SK-N-DZ (cell line): ENCODE measurements at regions not wholly inside any gene's neighbourhood (a gene's known extent, or its start where the extent isn't known, plus 50 kb on each side); places are given as distances from the start of the nearest gene placed in this dataset.

Experiments used
- DNase-seq: peaks from one replicate; pipeline ENCODE4 v3.0.0-alpha.2; 2015; ENCODE audit warnings: low spot score

- DNase-seq = no peak
Measured at GRCh38 chr16:56093055-56093454, 98.2 kb upstream of the GNAO1 start.

- no peak for DNase-seq
Measured at GRCh38 chr16:56090076-56090475, 101.2 kb upstream of the GNAO1 start.

- no peak for DNase-seq
Measured at GRCh38 chr16:56087626-56088025, 103.7 kb upstream of the GNAO1 start.

GRCh38 chr16:56081371-56081770 is 109.9 kb upstream of the GNAO1 start:
- no peak for DNase-seq

- peak; percentile 22 for DNase-seq
Measured at GRCh38 chr16:56075732-56076388, 115.4 kb upstream of the GNAO1 start.

DNA sequence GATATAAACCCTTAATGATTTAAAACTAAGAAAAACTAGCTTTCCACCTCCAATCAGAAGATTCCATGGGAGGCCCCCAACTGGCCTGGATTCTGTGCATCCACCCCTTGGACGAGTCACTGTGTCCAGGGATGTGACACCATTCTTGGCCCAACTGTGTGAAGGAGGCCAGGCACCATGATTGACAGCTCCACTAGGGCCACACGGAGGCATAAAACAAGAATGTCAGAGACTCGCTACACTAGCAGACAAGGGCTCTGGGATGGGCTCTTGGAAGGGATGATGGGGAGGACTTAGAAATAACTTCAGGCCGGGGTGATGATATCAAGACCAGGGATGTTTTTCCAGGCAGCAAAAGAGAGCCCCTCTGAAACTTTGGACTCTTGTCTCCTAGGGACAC is 117.8 kb upstream of the GNAO1 start:
- DNase-seq = no peak

GRCh38 chr16:56072096-56072495 is 119.2 kb upstream of the GNAO1 start:
- DNase-seq = no peak

GRCh38 chr16:56068816-56069215 is 122.5 kb upstream of the GNAO1 start:
- DNase-seq = no peak

DNA sequence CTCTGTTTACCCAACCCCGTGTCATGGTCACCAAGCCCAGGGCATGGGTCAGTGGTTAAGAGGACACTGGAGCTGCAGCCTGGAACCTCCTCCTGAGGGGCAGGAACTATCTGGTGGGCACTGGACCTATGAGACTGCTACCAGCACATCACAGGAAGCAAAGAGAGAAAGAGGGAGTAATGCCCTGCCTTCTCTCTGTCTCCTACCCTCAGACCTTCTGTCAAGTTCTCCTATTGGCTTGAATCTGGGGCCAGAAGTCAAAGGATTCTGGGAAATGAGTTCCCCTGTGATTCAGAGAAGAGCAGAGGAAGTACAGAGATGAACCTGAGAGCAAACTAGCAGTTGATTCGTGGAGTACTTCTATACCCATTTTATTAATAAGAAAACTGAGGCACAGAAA is 123.0 kb upstream of the GNAO1 start:
- no peak for DNase-seq

DNA sequence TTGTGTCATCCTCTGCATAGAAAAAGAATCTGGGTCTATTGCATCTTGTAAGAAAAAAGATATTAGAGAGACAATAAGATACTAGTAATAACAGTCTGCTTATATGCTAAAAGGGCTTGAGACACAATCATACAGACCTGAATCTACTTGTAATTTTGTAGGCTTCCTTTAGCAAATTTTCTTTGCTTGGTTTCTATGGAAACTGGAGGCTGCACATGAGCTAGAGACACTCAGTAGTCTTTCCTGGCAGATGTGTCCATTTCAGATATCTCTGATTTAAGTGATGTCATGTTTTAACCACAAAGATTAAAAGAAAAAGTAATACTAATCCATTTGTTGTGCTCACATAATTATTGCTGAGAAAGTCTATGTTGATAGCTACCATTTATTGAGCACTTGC is 123.9 kb upstream of the GNAO1 start:
- DNase-seq = no peak

DNA sequence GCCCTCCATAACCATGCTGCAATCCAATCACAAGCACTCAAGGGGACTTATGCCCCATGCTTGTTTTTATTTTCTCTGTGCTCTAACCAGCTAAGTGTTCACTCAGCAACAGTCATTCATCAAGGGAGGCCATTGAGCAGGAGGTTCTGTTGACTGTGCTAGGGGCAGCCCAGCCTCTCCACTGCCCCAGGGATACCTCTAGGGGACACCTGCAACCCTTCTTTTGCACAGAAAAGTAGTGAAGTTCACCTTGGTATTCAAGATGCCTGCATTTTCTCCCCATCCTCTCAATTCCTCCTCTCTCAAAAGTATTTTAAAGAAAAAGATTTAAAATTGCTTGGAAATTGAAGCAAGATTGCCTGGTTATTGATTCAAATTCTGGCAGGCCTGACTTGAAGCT is 124.7 kb upstream of the GNAO1 start:
- DNase-seq = no peak

GRCh38 chr16:56063111-56063510 is 128.2 kb upstream of the GNAO1 start:
- no peak for DNase-seq

GRCh38 chr16:56057151-56057550 is 134.1 kb upstream of the GNAO1 start:
- DNase-seq = no peak

DNA sequence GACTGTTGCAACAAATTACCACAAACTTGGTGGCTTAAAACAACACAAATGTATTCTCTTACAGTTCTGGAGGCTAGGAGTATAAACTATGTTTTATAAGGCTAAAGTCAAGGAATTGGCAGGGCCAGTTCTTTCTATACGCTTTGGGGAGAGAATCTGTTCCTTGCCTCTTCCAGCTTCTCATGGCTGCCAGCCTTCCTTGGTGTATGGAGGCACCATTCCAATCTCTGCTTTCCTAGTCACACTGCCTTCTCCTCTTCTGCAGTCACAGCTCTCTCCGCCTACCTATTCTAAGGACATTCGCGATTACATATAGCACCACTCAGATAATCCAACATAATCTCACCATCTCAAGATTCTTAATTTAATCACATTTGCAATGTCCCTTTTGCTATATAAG is 140.4 kb upstream of the GNAO1 start:
- DNase-seq = no peak

GRCh38 chr16:56048425-56049105 is 142.7 kb upstream of the GNAO1 start:
- DNase-seq = no peak

GRCh38 chr16:56047307-56048234 is 143.7 kb upstream of the GNAO1 start:
- DNase-seq = no peak

DNA sequence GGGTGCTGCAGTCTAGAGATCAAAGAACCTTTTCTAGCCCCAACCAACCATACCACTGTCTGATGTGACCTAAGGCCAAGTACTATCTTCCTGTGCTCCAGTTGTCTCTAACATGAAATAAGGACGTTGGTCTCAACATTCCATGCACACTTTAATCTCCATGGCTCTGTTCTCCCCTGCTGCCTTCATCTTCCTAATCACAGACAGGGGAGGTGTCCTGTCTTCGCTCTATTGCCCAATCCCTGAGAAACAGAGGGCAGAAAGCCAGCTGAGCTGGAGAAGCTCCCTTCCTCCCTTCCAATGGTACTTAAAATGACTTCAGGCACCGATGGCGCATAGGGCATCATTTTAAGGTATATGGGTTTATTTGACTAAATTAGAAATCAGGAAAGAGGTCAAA is 148.9 kb upstream of the GNAO1 start:
- no peak for DNase-seq

DNA sequence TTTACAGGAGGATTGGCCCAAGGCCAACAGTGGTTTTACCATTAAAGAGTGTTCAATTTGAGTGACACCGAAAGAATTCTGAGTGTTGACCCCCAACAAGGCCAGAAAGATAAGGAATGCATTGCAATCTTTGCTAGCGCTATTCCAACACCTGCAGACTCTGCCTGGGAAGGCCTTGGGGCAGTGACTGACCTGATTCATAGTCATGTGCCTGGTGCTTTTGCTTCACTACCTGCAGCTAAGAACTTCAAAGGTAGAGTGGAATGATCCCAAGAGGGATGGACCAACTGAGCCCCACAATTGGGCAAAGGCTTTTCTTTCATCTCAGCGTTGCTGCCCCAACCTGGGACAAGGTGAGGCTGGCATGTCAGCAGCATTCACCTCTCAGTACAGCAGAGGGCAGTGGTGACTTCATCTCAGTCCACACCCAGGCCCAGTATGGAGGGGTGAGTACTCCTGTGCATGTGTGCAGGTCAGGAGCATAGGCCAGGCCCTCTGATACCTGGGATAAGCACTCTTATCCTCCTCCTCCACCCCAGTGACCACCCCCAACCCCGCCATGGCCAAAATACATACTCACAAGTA is 149.6 kb upstream of the GNAO1 start:
- peak; percentile 52 for DNase-seq

DNA sequence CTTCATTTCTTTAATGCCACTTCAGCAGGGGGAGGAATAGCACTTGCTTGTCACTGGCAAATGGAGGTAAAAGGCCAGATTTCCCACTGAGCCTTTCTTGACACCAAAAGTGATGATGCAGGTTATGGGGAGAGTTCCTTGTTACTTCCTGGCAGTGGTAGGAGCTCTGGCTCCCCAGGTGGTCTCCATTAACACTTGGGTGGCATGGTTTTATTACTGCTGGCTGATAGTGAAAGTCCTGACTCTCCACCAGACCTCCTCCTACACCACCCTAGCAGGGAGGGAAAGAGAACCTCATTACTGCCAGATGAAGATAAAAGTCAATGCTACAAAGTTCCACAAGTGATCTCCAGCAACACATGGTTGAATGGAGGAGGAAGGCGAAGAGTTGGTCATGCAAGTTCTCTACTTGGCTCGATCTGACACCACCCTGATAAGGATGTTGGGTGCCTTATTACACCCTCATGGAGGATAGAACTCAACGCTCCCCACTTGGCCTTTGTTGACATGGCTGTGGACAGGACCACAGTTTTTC is 152.7 kb upstream of the GNAO1 start:
- no peak for DNase-seq

- no peak for DNase-seq
Measured at GRCh38 chr16:56032072-56032471, 156.9 kb upstream of the CES5A start.

- DNase-seq = no peak
Measured at GRCh38 chr16:56029026-56029425, 153.9 kb upstream of the CES5A start.

GRCh38 chr16:56022818-56023217 is 147.6 kb upstream of the CES5A start:
- no peak for DNase-seq
